Left lung (tissue), 4 donors: ENCODE measurements at regions not wholly inside any gene's neighbourhood (a gene's known extent, or its start where the extent isn't known, plus 50 kb on each side); places are given as distances from the start of the nearest gene placed in this dataset.

Experiments
- ATAC-seq: fragments of 200-7000 bp; cut with Tn5 transposase; one replicate; pipeline ENCODE4 v1.9.1; 2020; ENCODE audit warnings: moderate library complexity
- DNase-seq, 4 donors: peaks; one replicate each; pipeline ENCODE4 v3.0.0-alpha.2; 2013 to 2020
- H3K27ac ChIP-seq, 2 donors: fragments of 200-600 bp; sonication (generic) in 1 of 2; one replicate each; pipeline versions ENCODE4 v1.5.0 to v1.8.0; 2020 to 2021
- H3K27me3 ChIP-seq, 2 donors: fragments of 200-600 bp; sonication (generic) in 1 of 2; one replicate each; pipeline versions ENCODE4 v1.5.0 to v1.8.0; 2020 to 2021
- H3K36me3 ChIP-seq, 2 donors: fragments of 200-600 bp; sonication (generic) in 1 of 2; one replicate each; pipeline versions ENCODE4 v1.5.0 to v1.8.0; 2020 to 2021
- H3K4me1 ChIP-seq, 2 donors: fragments of 200-600 bp; one replicate each; pipeline ENCODE4 v1.8.0; 2021
- H3K4me3 ChIP-seq, 2 donors: fragments of 200-600 bp; sonication (generic) in 1 of 2; one replicate each; pipeline versions ENCODE4 v1.5.0 to v1.8.0; 2020 to 2021; ENCODE audit warnings: mild to moderate bottlenecking in 1 of 2
- H3K9me3 ChIP-seq, 2 donors: fragments of 200-600 bp; sonication (generic) in 1 of 2; one replicate each; pipeline versions ENCODE4 v1.5.0 to v1.8.0; 2020 to 2021
- intact Hi-C, 2 donors: fragments of 100-400 bp; cut with DNase I; formaldehyde crosslinking; loops; one replicate each; pipeline versions ENCODE4 v1.11.2 to v1.14.2; 2022
- TF ChIP-seq, protein P1 (sequence below), 2 donors: fragments of 200-600 bp; sonication (generic) in 1 of 2; IDR thresholded peaks; one replicate each; pipeline versions ENCODE4 v1.5.0 to v1.8.0; 2021; ENCODE audit warnings: antibody characterized with exemption in 2 of 2
- donor health status: DM: no; HTN: yes; CAD: no.
- donor health status: DM: no; HTN: no; CAD: no.

DNA sequence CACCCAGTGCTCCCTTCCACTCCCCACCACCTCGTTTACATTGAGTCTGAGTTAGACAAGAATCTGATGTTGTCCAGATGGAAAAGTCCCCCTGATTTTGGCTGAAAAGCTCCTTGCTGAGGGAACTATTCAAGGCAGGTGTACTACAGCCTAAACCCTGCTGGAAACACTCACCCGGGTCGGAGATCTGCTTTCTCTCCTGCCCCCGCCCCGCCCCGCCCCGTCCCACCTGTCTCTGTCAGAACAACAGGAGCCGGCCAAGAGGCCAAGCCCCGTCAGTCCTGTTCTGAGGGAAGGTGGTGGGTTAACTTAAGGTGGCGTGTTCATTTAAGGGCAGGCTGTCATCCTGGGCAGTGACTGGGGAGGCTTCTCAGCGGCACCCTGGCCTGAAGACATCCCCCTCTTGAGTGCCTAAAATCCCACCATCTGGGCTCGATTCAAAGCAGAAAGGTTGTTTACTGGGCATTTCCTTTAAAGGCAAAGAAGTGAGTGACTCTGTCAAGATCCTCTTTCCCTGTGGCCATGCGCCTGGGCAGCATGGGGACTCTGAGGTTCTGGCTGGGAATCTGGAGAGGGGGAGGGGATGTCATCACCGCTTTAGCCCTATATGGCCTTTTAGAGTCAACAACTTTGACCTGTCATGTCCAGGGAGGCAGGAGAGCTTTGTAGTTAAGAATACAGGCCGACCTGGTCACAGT is 71.1 kb upstream of the NEURL1B start:
- intact Hi-C loops = no loop called here
- Histone ChIP-seq H3K4me3 (no peak overlapping the region), H3K27me3 (no peaks in the 10 kb centered on the region), H3K27ac (no peak overlapping the region), H3K4me1 (no peaks in the 10 kb centered on the region), H3K9me3 (no peaks in the 10 kb centered on the region), H3K36me3 (no peaks in the 10 kb centered on the region)
- DNase-seq (no peak), ATAC-seq (no peak)
- TF ChIP-seq, protein P1, sequence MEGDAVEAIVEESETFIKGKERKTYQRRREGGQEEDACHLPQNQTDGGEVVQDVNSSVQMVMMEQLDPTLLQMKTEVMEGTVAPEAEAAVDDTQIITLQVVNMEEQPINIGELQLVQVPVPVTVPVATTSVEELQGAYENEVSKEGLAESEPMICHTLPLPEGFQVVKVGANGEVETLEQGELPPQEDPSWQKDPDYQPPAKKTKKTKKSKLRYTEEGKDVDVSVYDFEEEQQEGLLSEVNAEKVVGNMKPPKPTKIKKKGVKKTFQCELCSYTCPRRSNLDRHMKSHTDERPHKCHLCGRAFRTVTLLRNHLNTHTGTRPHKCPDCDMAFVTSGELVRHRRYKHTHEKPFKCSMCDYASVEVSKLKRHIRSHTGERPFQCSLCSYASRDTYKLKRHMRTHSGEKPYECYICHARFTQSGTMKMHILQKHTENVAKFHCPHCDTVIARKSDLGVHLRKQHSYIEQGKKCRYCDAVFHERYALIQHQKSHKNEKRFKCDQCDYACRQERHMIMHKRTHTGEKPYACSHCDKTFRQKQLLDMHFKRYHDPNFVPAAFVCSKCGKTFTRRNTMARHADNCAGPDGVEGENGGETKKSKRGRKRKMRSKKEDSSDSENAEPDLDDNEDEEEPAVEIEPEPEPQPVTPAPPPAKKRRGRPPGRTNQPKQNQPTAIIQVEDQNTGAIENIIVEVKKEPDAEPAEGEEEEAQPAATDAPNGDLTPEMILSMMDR (IDR thresholded peaks at IDR 0.05) = no peak

DNA sequence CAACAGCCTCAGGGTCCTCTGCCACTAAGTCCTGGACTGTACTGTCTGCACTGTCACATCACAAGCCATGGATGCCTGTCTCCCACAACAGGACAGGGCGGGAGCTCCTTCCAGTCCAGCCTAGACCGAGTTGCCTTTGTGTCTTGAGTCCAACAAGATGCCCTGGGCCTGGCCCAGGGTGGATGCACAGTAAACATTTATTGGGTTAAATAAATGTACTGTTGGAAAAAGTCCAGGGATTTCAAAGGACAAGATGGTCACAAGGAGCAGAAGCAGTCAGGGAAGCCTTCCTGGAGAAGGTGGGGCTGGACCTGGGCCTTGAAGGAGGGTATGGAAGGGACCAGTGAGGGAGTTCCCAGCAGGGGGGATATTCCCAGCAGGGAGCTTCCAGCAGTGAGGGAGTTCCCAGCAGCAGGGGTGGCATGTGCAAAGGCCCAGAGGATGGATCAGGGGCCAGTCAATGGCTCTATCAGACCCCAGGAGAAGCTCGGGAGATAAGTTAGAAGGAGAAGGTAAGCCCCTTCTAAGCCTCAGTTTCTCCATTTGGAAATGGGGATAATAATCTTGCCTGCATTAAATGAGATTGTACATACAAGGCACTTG is 72.7 kb upstream of the NEURL1B start:
- Histone ChIP-seq H3K4me1 (no peaks in the 10 kb centered on the region), H3K27me3 (no peaks in the 10 kb centered on the region), H3K36me3 (no peaks in the 10 kb centered on the region), H3K27ac (no peak overlapping the region), H3K4me3 (no peak overlapping the region), H3K9me3 (no peaks in the 10 kb centered on the region)
- TF ChIP-seq, protein P1 (IDR thresholded peaks at IDR 0.05) = no peak
- DNase-seq (no peak), ATAC-seq (no peak)
- intact Hi-C loops = no loop called here

DNA sequence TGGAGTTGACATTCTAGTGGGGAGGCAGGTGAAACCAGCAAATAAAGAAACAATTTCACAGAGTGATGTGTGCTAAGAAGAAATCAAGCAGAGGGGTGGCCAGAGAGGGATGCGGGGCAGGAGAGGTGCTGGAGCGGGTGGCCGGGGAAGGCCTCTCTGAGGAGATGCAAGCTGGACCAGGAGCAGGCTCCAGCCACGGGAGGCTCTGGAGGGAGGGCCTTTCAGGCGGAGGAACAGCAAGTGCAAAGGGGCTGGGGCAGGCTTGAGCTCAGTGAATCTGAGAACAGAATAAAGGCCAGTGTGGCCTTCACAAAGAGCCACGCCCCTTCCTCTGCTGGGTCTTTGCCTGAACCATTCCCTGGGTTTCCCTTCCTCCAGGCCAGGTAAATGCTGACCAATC is 73.2 kb upstream of the NEURL1B start:
- H3K36me3 ChIP-seq = no peaks in the 10 kb centered on the region
- no peak overlapping the region for H3K4me3 ChIP-seq
- intact Hi-C loops = no loop called here
- no peaks in the 10 kb centered on the region for H3K9me3 ChIP-seq
- DNase-seq (no peak), ATAC-seq (no peak)
- no peaks in the 10 kb centered on the region for H3K4me1 ChIP-seq
- TF ChIP-seq, protein P1 (IDR thresholded peaks at IDR 0.05) = no peak
- no peak overlapping the region for H3K27ac ChIP-seq
- no peaks in the 10 kb centered on the region for H3K27me3 ChIP-seq

DNA sequence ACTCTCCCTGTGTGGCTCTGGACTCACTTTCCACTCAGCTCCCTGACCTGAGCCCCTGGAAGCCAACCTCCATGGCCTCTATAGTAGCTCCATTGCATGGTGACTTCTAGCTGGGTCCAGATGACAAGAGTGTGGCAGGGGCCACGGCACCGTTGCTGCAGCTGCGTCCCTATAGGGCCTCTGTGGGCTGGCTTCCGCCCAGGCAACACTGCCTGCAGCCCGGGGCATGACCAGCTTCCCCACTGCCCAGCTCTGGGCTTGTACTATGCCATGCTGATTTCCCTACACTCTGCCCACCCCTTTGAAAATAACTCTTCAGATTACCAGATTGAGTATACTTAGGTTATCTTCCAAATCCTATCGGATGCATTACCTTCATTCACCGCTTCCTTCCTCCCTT is 73.8 kb upstream of the NEURL1B start:
- no peak overlapping the region for H3K27ac ChIP-seq
- intact Hi-C loops = no loop called here
- no peaks in the 10 kb centered on the region for H3K4me1 ChIP-seq
- ATAC-seq (no peak), DNase-seq (no peak)
- TF ChIP-seq, protein P1 (IDR thresholded peaks at IDR 0.05) = no peak
- H3K36me3 ChIP-seq = no peaks in the 10 kb centered on the region
- no peaks in the 10 kb centered on the region for H3K9me3 ChIP-seq
- no peak overlapping the region for H3K4me3 ChIP-seq
- H3K27me3 ChIP-seq = no peaks in the 10 kb centered on the region

DNA sequence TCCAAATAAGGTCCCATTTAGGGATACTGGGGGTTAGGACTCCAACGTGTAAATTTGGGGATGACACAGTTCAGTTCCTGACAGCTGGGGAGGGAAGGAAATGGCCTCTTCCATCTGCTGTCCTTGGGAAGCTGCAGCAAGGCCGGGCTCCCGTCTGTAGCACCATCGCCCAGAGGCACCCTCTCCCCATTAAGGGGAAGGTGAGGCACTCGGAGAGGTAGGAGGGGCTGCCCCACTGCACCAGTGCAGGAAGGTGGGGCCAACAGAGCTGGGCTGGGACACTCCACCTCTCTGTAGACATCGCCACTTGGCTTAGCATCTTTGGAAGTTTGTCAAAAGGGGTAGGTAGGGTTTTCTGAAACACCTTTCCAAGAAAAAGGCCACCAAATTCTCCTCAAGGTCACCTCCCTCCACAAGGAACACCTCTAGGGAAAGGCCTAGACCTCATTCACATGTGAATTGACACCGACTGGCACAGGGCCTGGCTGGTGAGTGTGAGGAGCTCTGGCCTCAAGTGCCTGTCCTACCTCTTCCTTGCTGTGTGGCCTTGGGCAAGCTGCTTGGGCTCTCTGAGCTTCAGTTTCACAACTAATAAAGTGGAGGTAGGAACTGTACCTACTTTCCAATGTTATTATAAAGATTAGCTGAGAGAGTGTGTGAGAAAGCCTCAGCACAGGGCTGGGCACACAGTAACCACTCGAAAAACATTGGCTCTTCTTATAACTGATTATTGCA is 75.0 kb upstream of the NEURL1B start:
- no peak for DNase-seq
- TF ChIP-seq, protein P1 (IDR thresholded peaks at IDR 0.05) = no peak
- Histone ChIP-seq H3K4me3 (no peak overlapping the region), H3K36me3 (no peaks in the 10 kb centered on the region), H3K27ac (no peak overlapping the region), H3K27me3 (no peaks in the 10 kb centered on the region), H3K4me1 (no peaks in the 10 kb centered on the region), H3K9me3 (no peaks in the 10 kb centered on the region)
- no peak for ATAC-seq
- intact Hi-C loops = no loop called here
